NCI-H82 (cell line): ENCODE measurements at regions not wholly inside any gene's neighbourhood (a gene's known extent, or its start where the extent isn't known, plus 50 kb on each side); places are given as distances from the start of the nearest gene placed in this dataset.
"Not testable (repeated sequence)": the region's sequence is repeated elsewhere in the genome, so short reads cannot be mapped to it uniquely, and the experiment has no call there.

Experiments used
- DNase-seq: peaks from one replicate; lab custom pipeline; 2025; lab: John Stamatoyannopoulos, UW

GRCh38 chr3:82761858-82762257 lies 1000.4 kb upstream of the GBE1 start:
- DNase-seq, result no peak

- no peak for DNase-seq
Measured at GRCh38 chr3:82745544-82745943, 984.1 kb upstream of the GBE1 start.

GRCh38 chr3:82743196-82743595 lies 981.8 kb upstream of the GBE1 start:
- no peak for DNase-seq

- DNase-seq, result no peak
Measured at GRCh38 chr3:82741346-82741745, 979.9 kb upstream of the GBE1 start.

- DNase-seq, result no peak
Measured at GRCh38 chr3:82739390-82739789, 977.9 kb upstream of the GBE1 start.

- no peak for DNase-seq
Measured at GRCh38 chr3:82736696-82737277, 975.3 kb upstream of the GBE1 start.

GRCh38 chr3:82715091-82715856 lies 953.8 kb upstream of the GBE1 start:
- DNase-seq, result no peak

GRCh38 chr3:82707035-82707434 lies 945.6 kb upstream of the GBE1 start:
- DNase-seq, result no peak

- no peak for DNase-seq
Measured at GRCh38 chr3:82685761-82686160, 924.3 kb upstream of the GBE1 start.

GRCh38 chr3:82676356-82677026 lies 915.0 kb upstream of the GBE1 start:
- no peak for DNase-seq

- DNase-seq, result no peak
Measured at GRCh38 chr3:82672966-82673365, 911.5 kb upstream of the GBE1 start.

GRCh38 chr3:82671466-82671865 lies 910.0 kb upstream of the GBE1 start:
- no peak for DNase-seq

GRCh38 chr3:82654708-82655107 lies 893.3 kb upstream of the GBE1 start:
- DNase-seq, result no peak

GRCh38 chr3:82643948-82644347 lies 882.5 kb upstream of the GBE1 start:
- DNase-seq, result peak; percentile 25

- no peak for DNase-seq
Measured at GRCh38 chr3:82641701-82642100, 880.3 kb upstream of the GBE1 start.

GRCh38 chr3:82640254-82640653 lies 878.8 kb upstream of the GBE1 start:
- DNase-seq, result no peak

- DNase-seq, result no peak
Measured at GRCh38 chr3:82637574-82637973, 876.1 kb upstream of the GBE1 start.

GRCh38 chr3:82636177-82636576 lies 874.7 kb upstream of the GBE1 start:
- DNase-seq, result no peak

- no peak for DNase-seq
Measured at GRCh38 chr3:82633319-82633718, 871.9 kb upstream of the GBE1 start.

GRCh38 chr3:82629937-82630336 lies 868.5 kb upstream of the GBE1 start:
- no peak for DNase-seq

GRCh38 chr3:82628385-82629014 lies 867.1 kb upstream of the GBE1 start:
- DNase-seq, result no peak

- no peak for DNase-seq
Measured at GRCh38 chr3:82627733-82628132, 866.3 kb upstream of the GBE1 start.

- not testable (repeated sequence) for DNase-seq
Measured at GRCh38 chr3:82620744-82621143, 859.3 kb upstream of the GBE1 start.
